ENCODE measurements at regions not wholly inside any gene's neighbourhood (a gene's known extent, or its start where the extent isn't known, plus 50 kb on each side); places are given as distances from the start of the nearest gene placed in this dataset.

- FAIRE-seq = no peak
- TF ChIP-seq ETV6 (conservative IDR thresholded peaks at IDR 0.05 in 1 of 2, IDR thresholded peaks at IDR 0.05 in 1 of 2; ENCODE audit: borderline replicate concordance in 1 of 2, low read depth in 1 of 2) (no peak), SMAD1 (IDR thresholded peaks at IDR 0.05; ENCODE audit: low read depth, partially characterized antibody) (no peak), NR2F1 (conservative IDR thresholded peaks at IDR 0.05) (no peak), POLR2AphosphoS5 (IDR thresholded peaks at IDR 0.05; ENCODE audit: low read length) (no peak), CTCF (IDR thresholded peaks at IDR 0.05 in 2 of 3, conservative IDR thresholded peaks at IDR 0.05 in 1 of 3; ENCODE audit: control insufficient read depth in 2 of 3, extremely low read depth in 1 of 3, insufficient read depth in 1 of 3, low read depth in 3 of 3, low read length in 3 of 3) (no peak), RFX5 (IDR thresholded peaks at IDR 0.05; ENCODE audit: low read depth, low read length) (no peak), PML (IDR thresholded peaks at IDR 0.05; ENCODE audit: low read length) (no peak), IKZF2 (IDR thresholded peaks at IDR 0.05) (no peak), JUND (IDR thresholded peaks at IDR 0.05; ENCODE audit: low read depth, low read length) (no peak), MEF2B (IDR thresholded peaks at IDR 0.05; ENCODE audit: partially characterized antibody, poor library complexity, severe bottlenecking) (no peak)
- in situ Hi-C loops (cut with MboI) (no loop called here), intact Hi-C loops (cut with micrococcal nuclease; ENCODE audit: unreplicated experiment) (loop anchor here (5.0 to 10.0 kb wide), 2 partner anchors 421 to 733 kb away; no protein-coding TSS in a partner anchor)
- ChIA-PET SMC1A (ENCODE audit: uncharacterized antibody, unreplicated experiment) (no interaction called here), POLR2A (no interaction called here), CTCF (interaction anchor here (0.7 kb wide), 1 partner anchor 476 kb away, joined by 3 read pairs; no protein-coding TSS in a partner anchor), RAD21 (ENCODE audit: unreplicated experiment) (no interaction called here)
- H3K4me3 ChIP-seq = no peak overlapping the region
- H3K27ac ChIP-seq (ENCODE audit: control insufficient read depth, insufficient read depth) = no peak overlapping the region
- DNase-seq (ENCODE audit: low read depth, low spot score) = no peak
- no peak overlapping the region for H2AFZ ChIP-seq (ENCODE audit: control insufficient read depth, low read depth, low read length)
- no peaks in the 10 kb centered on the region for H3K9me3 ChIP-seq (replicated peaks; ENCODE audit: control insufficient read depth, insufficient read depth, low read length)
- no peak overlapping the region for H3K9ac ChIP-seq (ENCODE audit: control insufficient read depth, insufficient read depth, low read length)
- H3K27me3 ChIP-seq (replicated peaks in 1 of 2; ENCODE audit: control insufficient read depth in 2 of 2, insufficient read depth in 2 of 2, low read length in 1 of 2) = no peaks in the 10 kb centered on the region
- no peaks in the 10 kb centered on the region for H4K20me1 ChIP-seq (ENCODE audit: control insufficient read depth, insufficient read depth)
- no peaks in the 10 kb centered on the region for H3K36me3 ChIP-seq (ENCODE audit: control insufficient read depth in 2 of 2, insufficient read depth in 2 of 2, low read length in 1 of 2)
- no peak overlapping the region for H3K4me2 ChIP-seq (ENCODE audit: control insufficient read depth, insufficient read depth)
- H3K79me2 ChIP-seq (ENCODE audit: control insufficient read depth, insufficient read depth, low read length) = no peaks in the 10 kb centered on the region
- no TSS peak for BruUV-seq (replicated peaks)
- no peaks in the 10 kb centered on the region for H3K4me1 ChIP-seq (ENCODE audit: control insufficient read depth, insufficient read depth, low read length)
- 3% methylated on average over 2 of the region's 2 CpGs for WGBS (ENCODE audit: insufficient coverage, insufficient replicate concordance, low lambda C conversion rate, missing lambda C conversion rate)
- no peak for ATAC-seq
These were observed 93.6 kb upstream of the TMEFF2 start for GRCh38 chr2:192288295-192288694.

All from GM12878 (cell line).